ENCODE measurements at regions not wholly inside any gene's neighbourhood (a gene's known extent, or its start where the extent isn't known, plus 50 kb on each side); places are given as distances from the start of the nearest gene placed in this dataset.

DNA sequence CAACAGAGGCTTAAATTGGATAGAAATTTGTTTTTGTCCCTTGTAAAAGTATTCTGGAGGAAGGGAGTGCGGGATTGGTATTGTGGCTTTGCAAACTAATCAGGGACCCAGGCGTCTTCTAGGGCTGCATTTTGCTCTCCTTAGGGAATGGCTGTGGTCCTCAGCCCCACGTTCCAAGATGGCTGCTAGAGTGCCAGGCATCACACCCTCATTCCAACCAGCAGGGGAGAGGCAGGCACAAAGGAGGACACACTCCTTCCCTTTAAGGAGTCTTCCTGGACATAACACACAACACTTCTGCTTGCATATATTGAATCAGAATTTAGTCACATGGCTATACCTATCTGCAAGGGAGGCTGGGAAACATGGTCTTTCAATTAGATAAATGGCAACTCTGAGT is 174.5 kb upstream of the LYSMD4 start:
- TF ChIP-seq CTCF (IDR thresholded peaks at IDR 0.05; ENCODE audit: borderline replicate concordance, extremely low read depth, low read length, poor library complexity, severe bottlenecking) (no peak), EZH2 (IDR thresholded peaks at IDR 0.05; ENCODE audit: borderline replicate concordance, low read depth, low read length, severe bottlenecking) (no peak)
